Endothelial cell of umbilical vein (primary cell): ENCODE measurements at regions not wholly inside any gene's neighbourhood (a gene's known extent, or its start where the extent isn't known, plus 50 kb on each side); places are given as distances from the start of the nearest gene placed in this dataset.

Source experiments
- BruUV-seq: library from RNA; stranded (reverse); fragments of 400-500 nt; replicated peaks from 2 replicates; lab custom pipeline; 2021; lab: Mats Ljungman, UMichigan
- CTCF ChIA-PET: fragments of 300-600, 350-600 bp; sonication (Branson Sonifier 250); formaldehyde crosslinking; loops from one replicate; lab custom pipeline; 2021; ENCODE audit warnings: antibody characterized with exemption, inconsistent platforms; lab: Charles Lee
- POLR2A ChIA-PET: fragments of 300-600, 350-600 bp; sonication (Branson Sonifier 250); formaldehyde crosslinking; loops from one replicate; lab custom pipeline; 2021; ENCODE audit warnings: antibody characterized with exemption, inconsistent platforms; lab: Charles Lee
- DNase-seq: peaks from one replicate; pipeline ENCODE4 v3.0.0-alpha.2; 2011; ENCODE audit warnings: low read depth, low spot score
- FAIRE-seq: peaks from 2 replicates; lab custom pipeline; 2011; peaks lifted over from hg19 to GRCh38; lab: Jason Lieb, UNC
- H2AFZ ChIP-seq: 2 replicates; pipeline ENCODE4 v1.6.0; 2012; ENCODE audit warnings: low read depth, low read length, control low read depth, inconsistent platforms
- H3K27ac ChIP-seq: 2 replicates; pipeline ENCODE4 v1.5.1; 2011; ENCODE audit warnings: low read depth, mild to moderate bottlenecking, control low read depth, low read length, moderate library complexity; ENCODE audit not compliant: insufficient read depth
- H3K27me3 ChIP-seq, 2 experiments: 2 replicates each; pipeline versions ENCODE4 v1.6.0 to v1.6.1; 2011; ENCODE audit warnings: low read length in 2 of 2, mixed read lengths in 1 of 2; ENCODE audit not compliant: control insufficient read depth in 2 of 2, insufficient read depth in 2 of 2
- H3K36me3 ChIP-seq, 2 experiments: 2 replicates in 1 of 2; 3 replicates in 1 of 2; pipeline ENCODE4 v1.5.1; 2011; ENCODE audit warnings: low read length in 2 of 2, mild to moderate bottlenecking in 1 of 2, moderate library complexity in 1 of 2; ENCODE audit not compliant: control insufficient read depth in 2 of 2, insufficient read depth in 2 of 2; ENCODE audit errors: extremely low read depth in 1 of 2
- H3K4me1 ChIP-seq: 3 replicates; pipeline ENCODE4 v1.5.1; 2011; ENCODE audit warnings: mild to moderate bottlenecking, low read length; ENCODE audit not compliant: control insufficient read depth, insufficient read depth; ENCODE audit errors: extremely low read depth
- H3K4me2 ChIP-seq: 2 replicates; pipeline ENCODE4 v1.6.1; 2011; ENCODE audit warnings: low read length, control low read depth, mixed read lengths; ENCODE audit not compliant: insufficient read depth
- H3K4me3 ChIP-seq, 3 experiments: fragments of 200-600 bp in 1 of 3; sonication (generic), shearing (Covaris generic) in 1 of 3; replicated peaks in 1 of 3; 2 replicates each; pipeline ENCODE4 v1.5.1; 2011 to 2016; ENCODE audit warnings: control low read depth in 3 of 3, low read length in 3 of 3, mild to moderate bottlenecking in 2 of 3, inconsistent platforms in 1 of 3, low read depth in 1 of 3, moderate library complexity in 1 of 3; ENCODE audit not compliant: insufficient read depth in 1 of 3
- H3K79me2 ChIP-seq: 2 replicates; pipeline ENCODE4 v1.6.0; 2012; ENCODE audit warnings: low read length, inconsistent platforms; ENCODE audit not compliant: control insufficient read depth, insufficient read depth
- H3K9ac ChIP-seq: replicated peaks from 2 replicates; pipeline ENCODE3; 2011; ENCODE audit warnings: low read length, control low read depth; ENCODE audit not compliant: insufficient read depth; ENCODE audit errors: extremely low read depth
- H3K9me1 ChIP-seq: replicated peaks from 3 replicates; pipeline ENCODE4 v1.6.0; 2011; ENCODE audit warnings: mild to moderate bottlenecking, low read length; ENCODE audit not compliant: control insufficient read depth, insufficient read depth; ENCODE audit errors: extremely low read depth
- H3K9me3 ChIP-seq: replicated peaks from 2 replicates; pipeline ENCODE4 v1.5.1; 2012; ENCODE audit warnings: low read length, inconsistent platforms; ENCODE audit not compliant: control insufficient read depth, insufficient read depth
- H4K20me1 ChIP-seq: replicated peaks from 2 replicates; pipeline ENCODE3; 2011; ENCODE audit warnings: mild to moderate bottlenecking, low read length; ENCODE audit not compliant: control insufficient read depth, insufficient read depth; ENCODE audit errors: extremely low read depth
- EZH2 ChIP-seq: IDR thresholded peaks from 2 replicates; pipeline ENCODE4 v1.6.1; 2012; ENCODE audit warnings: borderline replicate concordance, low read depth, mild to moderate bottlenecking, moderate library complexity, low read length, inconsistent platforms; ENCODE audit not compliant: severe bottlenecking
- FOS ChIP-seq: IDR thresholded peaks from 2 replicates; pipeline ENCODE4 v1.6.1; 2011; ENCODE audit warnings: mild to moderate bottlenecking, low read length, moderate library complexity, borderline replicate concordance; ENCODE audit not compliant: insufficient read depth
- GATA2 ChIP-seq: IDR thresholded peaks from 2 replicates; pipeline ENCODE4 v1.7.0; 2011; ENCODE audit warnings: low read depth, mild to moderate bottlenecking, moderate library complexity, mixed read lengths, low read length; ENCODE audit not compliant: insufficient read length, insufficient read depth
- JUN ChIP-seq: IDR thresholded peaks from 2 replicates; pipeline ENCODE4 v1.6.1; 2011; ENCODE audit warnings: borderline replicate concordance, low read depth; ENCODE audit not compliant: insufficient read length, insufficient read depth
- MAX ChIP-seq: IDR thresholded peaks from 2 replicates; pipeline ENCODE4 v1.6.1; 2011; ENCODE audit not compliant: insufficient read depth, insufficient read length
- MYC ChIP-seq: IDR thresholded peaks from one replicate; pipeline ENCODE4 v1.6.1; 2011; ENCODE audit warnings: mild to moderate bottlenecking, low read depth, low read length
- POLR2A ChIP-seq: IDR thresholded peaks from 2 replicates; pipeline ENCODE4 v1.6.1; 2012; ENCODE audit warnings: low read depth, mild to moderate bottlenecking, control low read depth, low read length
- POLR2AphosphoS5 ChIP-seq: IDR thresholded peaks from 2 replicates; pipeline ENCODE4 v1.6.1; 2012; ENCODE audit warnings: low read depth, mild to moderate bottlenecking, control low read depth, low read length, moderate library complexity; ENCODE audit not compliant: insufficient read depth
- dilution Hi-C: fragments of 300-500 bp; cut with MboI; formaldehyde crosslinking; loops from one replicate; pipeline ENCODE4 v1.15.0; 2019; ENCODE audit warnings: low sequenced_read_pairs; ENCODE audit not compliant: extremely low pct_ligation_motif_present
- intact Hi-C: fragments of 100-400 bp; cut with micrococcal nuclease; formaldehyde crosslinking; loops from one replicate; pipeline ENCODE4 v1.10.0; 2022
- TF ChIP-seq, protein P1 (sequence below), 2 donors: IDR thresholded peaks; 1 replicate in 1 of 2; 2 replicates in 1 of 2; pipeline ENCODE4 v1.5.1; 2011; ENCODE audit warnings: low read length in 2 of 2, mild to moderate bottlenecking in 2 of 2, moderate library complexity in 2 of 2, control low read depth in 1 of 2, inconsistent platforms in 1 of 2, low read depth in 1 of 2; ENCODE audit not compliant: insufficient read depth in 1 of 2; ENCODE audit errors: extremely low read depth in 1 of 2

GRCh38 chr5:152994033-152994680, 496.3 kb upstream of the GRIA1 start:
- Histone ChIP-seq H3K4me2 (no peak overlapping the region), H3K9me3 (no peaks in the 10 kb centered on the region), H3K9ac (no peak overlapping the region), H3K27ac (no peak overlapping the region), H3K4me1 (no peaks in the 10 kb centered on the region), H4K20me1 (no peaks in the 10 kb centered on the region), H3K36me3 (no peaks in the 10 kb centered on the region), H3K27me3 (no peaks in the 10 kb centered on the region), H3K4me3 (no peak overlapping the region), H2AFZ (no peak overlapping the region), H3K9me1 (no peaks in the 10 kb centered on the region), H3K79me2 (no peaks in the 10 kb centered on the region)
- dilution Hi-C loops, result no loop called here
- TF ChIP-seq EZH2 (no peak), GATA2 (no peak), POLR2AphosphoS5 (no peak), MAX (no peak), POLR2A (no peak), FOS (no peak), JUN (no peak), MYC (no peak)
- TF ChIP-seq, protein P1, sequence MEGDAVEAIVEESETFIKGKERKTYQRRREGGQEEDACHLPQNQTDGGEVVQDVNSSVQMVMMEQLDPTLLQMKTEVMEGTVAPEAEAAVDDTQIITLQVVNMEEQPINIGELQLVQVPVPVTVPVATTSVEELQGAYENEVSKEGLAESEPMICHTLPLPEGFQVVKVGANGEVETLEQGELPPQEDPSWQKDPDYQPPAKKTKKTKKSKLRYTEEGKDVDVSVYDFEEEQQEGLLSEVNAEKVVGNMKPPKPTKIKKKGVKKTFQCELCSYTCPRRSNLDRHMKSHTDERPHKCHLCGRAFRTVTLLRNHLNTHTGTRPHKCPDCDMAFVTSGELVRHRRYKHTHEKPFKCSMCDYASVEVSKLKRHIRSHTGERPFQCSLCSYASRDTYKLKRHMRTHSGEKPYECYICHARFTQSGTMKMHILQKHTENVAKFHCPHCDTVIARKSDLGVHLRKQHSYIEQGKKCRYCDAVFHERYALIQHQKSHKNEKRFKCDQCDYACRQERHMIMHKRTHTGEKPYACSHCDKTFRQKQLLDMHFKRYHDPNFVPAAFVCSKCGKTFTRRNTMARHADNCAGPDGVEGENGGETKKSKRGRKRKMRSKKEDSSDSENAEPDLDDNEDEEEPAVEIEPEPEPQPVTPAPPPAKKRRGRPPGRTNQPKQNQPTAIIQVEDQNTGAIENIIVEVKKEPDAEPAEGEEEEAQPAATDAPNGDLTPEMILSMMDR (IDR thresholded peaks at IDR 0.05; ENCODE audit: extremely low read depth in 1 of 2, insufficient read depth in 1 of 2, low read depth in 1 of 2, low read length in 2 of 2), result no peak
- intact Hi-C loops, result no loop called here
- FAIRE-seq (no peak), DNase-seq (no peak)
- BruUV-seq, result no TSS peak
- POLR2A ChIA-PET, result no interaction called here
- CTCF ChIA-PET, result no interaction called here
